Stimulated activated CD8-positive, alpha-beta memory T cell treated with anti-CD3 and anti-CD28 coated beads, Interleukin-12 subunit alpha, Interleukin-12 subunit beta, amount 100 ng/mL, for 24 hours (primary cell): ENCODE measurements at regions not wholly inside any gene's neighbourhood (a gene's known extent, or its start where the extent isn't known, plus 50 kb on each side); places are given as distances from the start of the nearest gene placed in this dataset.
A peak's percentile ranks its signal among the peaks of the same experiment; 100 is the strongest.
"Not testable (repeated sequence)": the region's sequence is repeated elsewhere in the genome, so short reads cannot be mapped to it uniquely, and the experiment has no call there.

Experiments
- DNase-seq: peaks from one replicate; pipeline ENCODE4 v3.0.0-alpha.2; 2020; ENCODE audit errors: extremely low read depth

GRCh38 chr18:70808481-70809056, 519.7 kb downstream of the SOCS6 start:
- no peak for DNase-seq

- peak; percentile 2 for DNase-seq
Observed at GRCh38 chr18:70781860-70782453, 493.1 kb downstream of the SOCS6 start.

- DNase-seq, result not testable (repeated sequence)
Observed at GRCh38 chr18:70766254-70766653, 477.4 kb downstream of the SOCS6 start.

GRCh38 chr18:70762812-70763211, 474.0 kb downstream of the SOCS6 start:
- no peak for DNase-seq

GRCh38 chr18:70758780-70759179, 469.9 kb downstream of the SOCS6 start:
- DNase-seq, result no peak

- DNase-seq, result no peak
Observed at GRCh38 chr18:70754486-70754885, 465.6 kb downstream of the SOCS6 start.

GRCh38 chr18:70732916-70733315, 444.1 kb downstream of the SOCS6 start:
- DNase-seq, result no peak

GRCh38 chr18:70732188-70732587, 443.3 kb downstream of the SOCS6 start:
- DNase-seq, result no peak

GRCh38 chr18:70720607-70721006, 431.8 kb downstream of the SOCS6 start:
- DNase-seq, result no peak

GRCh38 chr18:70709720-70710119, 420.9 kb downstream of the SOCS6 start:
- no peak for DNase-seq

GRCh38 chr18:70709144-70709543, 420.3 kb downstream of the SOCS6 start:
- no peak for DNase-seq

GRCh38 chr18:70705831-70706416, 417.1 kb downstream of the SOCS6 start:
- no peak for DNase-seq

- DNase-seq, result no peak
Observed at GRCh38 chr18:70700496-70700895, 411.7 kb downstream of the SOCS6 start.

- DNase-seq, result no peak
Observed at GRCh38 chr18:70698574-70698973, 409.7 kb downstream of the SOCS6 start.

GRCh38 chr18:70693246-70693645, 404.4 kb downstream of the SOCS6 start:
- DNase-seq, result no peak

- DNase-seq, result not testable (repeated sequence)
Observed at GRCh38 chr18:70689765-70690164, 400.9 kb downstream of the SOCS6 start.

GRCh38 chr18:70688286-70688685, 399.4 kb downstream of the SOCS6 start:
- no peak for DNase-seq

- DNase-seq, result no peak
Observed at GRCh38 chr18:70684821-70685220, 396.0 kb downstream of the SOCS6 start.

GRCh38 chr18:70683263-70683662, 394.4 kb downstream of the SOCS6 start:
- DNase-seq, result no peak

- DNase-seq, result no peak
Observed at GRCh38 chr18:70674896-70675295, 386.1 kb downstream of the SOCS6 start.

GRCh38 chr18:70673831-70674230, 385.0 kb downstream of the SOCS6 start:
- no peak for DNase-seq

- DNase-seq, result no peak
Observed at GRCh38 chr18:70672581-70672980, 383.7 kb downstream of the SOCS6 start.

- no peak for DNase-seq
Observed at GRCh38 chr18:70671889-70672565, 383.2 kb downstream of the SOCS6 start.
